ENCODE measurements at regions not wholly inside any gene's neighbourhood (a gene's known extent, or its start where the extent isn't known, plus 50 kb on each side); places are given as distances from the start of the nearest gene placed in this dataset.
"Not testable (repeated sequence)": the region's sequence is repeated elsewhere in the genome, so short reads cannot be mapped to it uniquely, and the experiment has no call there.

DNA sequence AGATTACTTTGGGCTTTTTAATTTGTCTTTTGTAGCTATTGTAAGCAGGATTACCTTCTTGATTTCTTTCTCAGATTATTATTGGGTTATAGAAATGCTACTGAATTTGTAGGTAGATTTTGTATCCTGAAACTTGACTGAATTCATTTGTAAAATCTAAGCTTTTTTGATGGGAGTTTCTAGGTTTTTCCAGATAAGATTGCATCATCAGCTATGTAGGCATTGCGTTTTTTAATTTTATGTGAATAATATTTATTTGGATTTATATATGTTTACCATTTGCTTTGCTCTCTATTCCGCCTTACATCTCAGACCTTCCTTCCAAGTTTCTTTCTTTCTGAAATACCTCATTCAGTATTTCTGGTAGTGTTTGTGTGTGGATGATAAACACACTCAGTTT lies 351.7 kb upstream of the ANKRD30A start:
- DNase-seq (ENCODE audit: low spot score): no peak
- intact Hi-C loops (cut with DNase I): no loop called here

DNA sequence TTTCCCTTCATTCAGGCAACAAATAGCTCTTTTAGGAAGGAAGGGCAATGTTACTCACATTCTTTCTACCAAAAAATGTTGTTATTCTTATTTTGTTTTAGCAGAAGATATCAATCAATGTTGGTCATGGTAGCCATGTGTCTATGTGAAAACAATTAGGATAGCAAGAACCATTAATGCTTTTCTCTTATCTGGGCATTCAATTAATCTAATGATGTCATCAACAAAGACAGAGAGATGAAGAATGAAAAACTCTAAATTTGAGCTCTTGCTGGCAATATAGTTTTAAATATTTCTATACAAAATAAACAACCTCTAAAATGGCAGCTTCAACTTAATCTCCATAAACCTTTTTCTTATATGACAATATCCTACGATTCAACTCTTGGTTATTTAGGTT lies 353.7 kb upstream of the ANKRD30A start:
- intact Hi-C loops (cut with DNase I): no loop called here
- no peak for DNase-seq (ENCODE audit: low spot score)

GRCh38 chr10:36769741-36770140 lies 355.7 kb upstream of the ANKRD30A start:
- intact Hi-C loops (cut with DNase I); DNase-seq (ENCODE audit: low spot score): not testable (repeated sequence)

GRCh38 chr10:36766940-36767339 lies 358.5 kb upstream of the ANKRD30A start:
- no peak for DNase-seq (ENCODE audit: low spot score)
- intact Hi-C loops (cut with DNase I): no loop called here

- intact Hi-C loops (cut with DNase I): no loop called here
- no peak for DNase-seq (ENCODE audit: low spot score)
Measured at GRCh38 chr10:36766415-36766810, 359.0 kb upstream of the ANKRD30A start.

GRCh38 chr10:36765782-36766414 lies 359.5 kb upstream of the ANKRD30A start:
- intact Hi-C loops (cut with DNase I): no loop called here
- no peak for DNase-seq (ENCODE audit: low spot score)

DNA sequence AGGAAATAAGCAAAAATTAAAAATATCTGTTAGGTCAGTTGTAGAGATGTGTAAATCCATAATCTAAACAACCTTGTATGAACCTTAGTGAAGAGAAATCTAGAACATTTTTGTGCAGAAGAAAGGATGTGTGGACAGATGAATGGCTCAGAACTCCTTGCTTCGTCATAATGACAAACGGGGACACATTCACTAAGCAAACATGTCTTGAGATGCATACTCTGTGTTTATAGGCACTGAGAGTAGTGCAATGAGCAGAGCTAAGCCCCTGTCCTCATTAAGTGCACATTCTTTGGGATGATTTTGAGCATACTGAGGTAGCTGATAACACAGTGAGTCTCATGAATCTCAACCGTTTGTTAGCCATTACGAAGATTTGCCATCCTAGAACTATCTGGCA lies 360.6 kb upstream of the ANKRD30A start:
- intact Hi-C loops (cut with DNase I): no loop called here

GRCh38 chr10:36761121-36761520 lies 364.3 kb upstream of the ANKRD30A start:
- no peak for DNase-seq (ENCODE audit: low spot score)

More for the DNA sequence above, 360.6 kb upstream of the ANKRD30A start:
- DNase-seq (ENCODE audit: low spot score): no peak

DNA sequence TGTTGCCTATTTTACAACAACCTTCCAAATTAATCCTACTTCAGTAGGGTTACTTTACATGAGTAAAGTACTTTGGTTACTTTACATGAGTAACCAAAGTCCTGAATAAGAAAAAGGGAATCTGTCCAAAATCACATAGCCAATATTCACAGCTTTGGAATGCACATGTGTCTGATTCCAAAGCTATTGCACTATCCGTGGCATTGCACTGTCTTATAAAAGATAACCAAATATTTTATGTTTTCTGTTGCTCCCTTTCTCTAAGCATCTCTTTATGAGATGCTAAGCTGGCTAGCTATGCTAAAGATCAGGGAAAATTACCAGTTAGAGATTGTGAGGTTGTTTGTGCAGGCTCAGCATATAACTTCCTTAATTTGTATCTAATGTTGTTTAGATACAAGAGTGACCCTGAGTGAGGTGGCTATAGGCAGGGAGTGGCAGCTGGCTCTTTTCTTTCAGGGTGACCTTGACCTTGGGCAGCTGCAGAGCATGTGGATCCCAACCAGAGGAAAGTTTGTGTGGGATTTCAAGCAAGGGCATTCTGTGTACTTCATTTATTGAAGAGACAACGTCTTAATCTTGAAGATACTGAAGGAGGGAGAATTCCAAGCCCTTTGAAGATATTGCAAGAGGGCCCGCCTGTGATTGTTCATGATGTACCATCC lies 366.1 kb upstream of the ANKRD30A start:
- intact Hi-C loops (cut with DNase I): no loop called here
- DNase-seq (ENCODE audit: low spot score): no peak

More at GRCh38 chr10:36761121-36761520, 364.3 kb upstream of the ANKRD30A start:
- intact Hi-C loops (cut with DNase I): no loop called here

DNA sequence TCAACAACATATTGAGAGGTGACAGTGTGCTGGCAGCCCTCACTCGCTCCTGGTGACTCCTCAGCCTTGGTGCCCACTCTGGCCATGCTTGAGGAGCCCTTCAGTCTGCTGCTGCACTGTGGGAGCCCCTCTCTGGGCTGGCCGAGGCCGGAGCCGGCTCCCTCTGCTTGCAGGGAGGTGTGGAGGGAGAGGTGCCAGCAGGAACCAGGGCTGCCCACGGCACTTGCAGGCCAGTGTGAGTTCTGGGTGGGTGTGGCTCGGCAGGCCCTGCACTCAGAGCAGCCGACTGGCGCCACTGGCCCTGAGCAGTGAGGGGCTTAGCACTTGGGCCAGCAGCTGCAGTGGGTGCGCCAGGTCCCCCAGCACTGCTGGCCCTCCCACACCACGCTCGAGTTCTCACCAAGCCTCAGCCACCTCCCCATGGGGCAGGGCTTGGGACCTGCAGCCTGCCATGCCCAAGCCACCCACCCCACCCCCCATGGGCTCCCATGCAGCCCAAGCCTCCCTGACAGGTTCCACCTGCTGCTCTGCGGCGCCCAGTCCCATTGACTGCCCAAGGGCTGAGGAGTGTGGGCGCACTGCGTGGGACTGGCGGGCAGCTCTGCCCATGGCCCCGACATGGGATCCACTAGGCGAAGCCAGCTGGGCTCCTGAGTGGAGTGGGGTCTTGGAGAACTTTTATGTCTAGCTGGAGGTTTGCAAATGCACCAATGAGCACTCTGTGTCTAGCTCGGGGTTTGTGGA lies 377.1 kb upstream of the ANKRD30A start:
- intact Hi-C loops (cut with DNase I): no loop called here

DNA sequence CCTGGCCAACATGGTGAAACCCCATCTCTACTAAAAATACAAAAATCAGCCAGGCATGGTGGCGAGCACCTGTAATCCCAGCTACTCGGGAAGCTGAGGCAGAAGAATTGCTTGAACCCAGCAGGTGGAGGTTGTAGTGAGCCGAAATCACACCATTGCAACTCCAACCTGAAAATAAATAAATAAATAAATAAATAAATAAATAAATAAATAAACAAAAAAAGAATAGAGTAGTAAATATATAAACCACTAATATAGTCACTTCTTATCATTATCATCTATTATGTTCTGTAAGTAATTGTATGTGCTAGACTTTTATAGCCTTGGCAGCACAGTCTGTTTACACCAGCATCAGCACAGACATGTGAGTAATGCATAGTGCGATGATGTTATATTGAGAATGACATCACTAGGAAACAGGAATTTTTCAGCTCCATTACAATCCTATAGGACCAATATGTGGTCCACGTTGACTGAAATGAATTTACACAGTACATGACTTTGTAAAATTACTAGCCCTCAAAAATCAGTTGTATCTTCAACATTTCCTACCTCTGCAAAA lies 385.4 kb upstream of the ANKRD30A start:
- intact Hi-C loops (cut with DNase I): no loop called here
- no peak for DNase-seq (ENCODE audit: low spot score)

More for the DNA sequence above, 377.1 kb upstream of the ANKRD30A start:
- DNase-seq (ENCODE audit: low spot score): no peak

DNA sequence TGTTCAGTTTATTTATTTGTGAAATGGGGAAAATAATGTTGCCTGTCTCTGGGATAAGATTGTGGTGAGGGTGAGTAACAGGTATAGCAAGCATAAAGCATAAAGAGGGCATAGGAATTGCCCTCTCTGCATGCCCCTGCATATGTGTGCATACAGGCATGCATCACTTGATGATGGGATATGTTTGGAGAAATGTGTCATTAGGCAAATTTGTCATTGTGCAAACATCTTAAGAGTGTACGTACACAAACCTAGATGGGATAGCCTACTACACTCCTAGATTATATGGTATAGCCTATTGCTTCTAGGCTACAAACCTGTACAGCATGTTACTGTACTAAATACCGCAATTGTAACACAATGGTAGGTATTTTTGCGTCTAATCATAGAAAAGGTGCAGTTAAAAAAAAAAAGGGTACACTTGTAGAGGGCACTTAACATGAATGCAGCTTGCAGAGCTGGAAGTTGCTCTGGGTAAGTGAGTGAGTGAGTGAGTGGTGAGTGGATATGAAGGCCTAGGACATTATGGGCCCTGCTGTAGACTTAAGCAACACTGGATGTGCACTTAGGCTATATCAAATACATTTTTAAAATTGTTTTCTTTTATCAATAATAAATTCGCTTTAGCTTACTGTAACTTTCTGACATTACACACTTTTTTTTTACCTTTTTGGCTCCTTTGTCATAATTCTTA lies 386.5 kb upstream of the ANKRD30A start:
- intact Hi-C loops (cut with DNase I): no loop called here

GRCh38 chr10:36736311-36736710 lies 389.1 kb upstream of the ANKRD30A start:
- no peak for DNase-seq (ENCODE audit: low spot score)
- intact Hi-C loops (cut with DNase I): no loop called here

More for the DNA sequence above, 386.5 kb upstream of the ANKRD30A start:
- DNase-seq (ENCODE audit: low spot score): no peak

DNA sequence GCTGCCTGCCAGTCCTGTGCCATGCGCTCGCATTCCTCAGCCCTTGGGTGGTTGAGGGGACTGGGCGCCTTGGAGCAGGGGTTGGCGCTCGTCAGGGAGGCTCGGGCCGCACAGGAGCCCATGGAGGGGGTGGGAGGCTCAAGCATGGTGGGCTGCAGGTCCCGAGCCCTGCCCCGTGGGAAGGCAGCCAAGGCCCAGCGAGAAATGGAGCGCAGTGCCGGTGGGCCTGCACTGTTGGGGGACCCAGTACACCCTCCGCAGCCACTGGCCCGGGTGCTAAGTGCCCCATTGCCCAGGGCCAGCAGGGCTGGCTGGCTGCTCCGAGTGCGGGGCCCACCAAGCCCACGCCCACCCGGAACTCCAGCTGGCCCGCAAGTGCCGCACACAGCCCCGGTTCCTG lies 390.8 kb upstream of the ANKRD30A start:
- intact Hi-C loops (cut with DNase I); DNase-seq (ENCODE audit: low spot score): not testable (repeated sequence)

GRCh38 chr10:36730316-36730715 lies 395.1 kb upstream of the ANKRD30A start:
- intact Hi-C loops (cut with DNase I): no loop called here
- no peak for DNase-seq (ENCODE audit: low spot score)

GRCh38 chr10:36728626-36729025 lies 396.8 kb upstream of the ANKRD30A start:
- intact Hi-C loops (cut with DNase I): no loop called here
- no peak for DNase-seq (ENCODE audit: low spot score)

GRCh38 chr10:36725581-36726520 lies 399.5 kb upstream of the ANKRD30A start:
- DNase-seq (ENCODE audit: low spot score): no peak
- intact Hi-C loops (cut with DNase I): no loop called here

DNA sequence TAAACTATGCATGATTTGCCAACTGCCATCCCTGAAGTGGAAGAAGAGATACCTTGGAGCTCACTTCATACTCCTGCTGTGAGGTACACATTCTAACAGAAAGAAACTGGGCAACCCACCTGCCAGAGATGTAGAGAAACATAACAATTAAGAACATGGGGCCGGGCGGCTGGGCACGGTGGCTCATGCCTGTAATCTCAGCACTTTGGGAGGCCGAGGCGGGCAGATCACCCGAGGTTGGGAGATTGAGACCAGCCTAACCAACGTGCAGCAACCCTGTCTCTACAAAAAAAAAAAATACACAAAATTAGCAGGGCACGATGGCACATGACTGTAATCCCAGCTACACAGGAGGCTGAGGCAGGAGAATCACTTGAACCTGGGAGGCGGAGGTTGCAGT lies 402.6 kb upstream of the ANKRD30A start:
- no peak for DNase-seq (ENCODE audit: low spot score)
- intact Hi-C loops (cut with DNase I): no loop called here

DNA sequence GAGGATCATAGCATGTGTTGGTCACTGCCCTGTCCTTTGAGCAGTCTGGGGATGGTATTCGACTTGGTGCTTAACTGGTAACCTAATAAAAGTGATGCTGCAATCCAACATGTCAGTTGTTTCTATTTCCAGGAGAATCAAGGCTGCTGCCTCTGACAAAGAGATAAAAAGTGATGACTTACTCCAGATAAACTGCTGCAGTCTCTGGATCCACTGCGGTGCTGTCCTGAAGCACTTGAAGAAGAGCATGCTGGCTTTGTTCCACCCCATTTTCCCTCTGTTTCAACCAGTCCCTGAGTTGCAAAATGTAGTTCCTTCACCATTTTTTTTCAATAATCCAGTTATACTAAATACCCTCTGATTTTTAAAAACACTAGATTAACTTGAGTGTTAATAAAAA lies 403.5 kb upstream of the ANKRD30A start:
- no peak for DNase-seq (ENCODE audit: low spot score)
- intact Hi-C loops (cut with DNase I): no loop called here

All from cardiac septum (tissue), 1 donor.